ENCODE measurements at regions not wholly inside any gene's neighbourhood (a gene's known extent, or its start where the extent isn't known, plus 50 kb on each side); places are given as distances from the start of the nearest gene placed in this dataset.

- intact Hi-C loops (cut with DNase I) = no loop called here
- DNase-seq = no peak
These were observed 261.2 kb upstream of the ANKRD50 start for GRCh38 chr4:124973716-124974115.

GRCh38 chr4:124970011-124970410 lies 257.5 kb upstream of the ANKRD50 start:
- 89 to 92% methylated on average over 2 of the region's 2 CpGs for WGBS, 2 donors
- DNase-seq = no peak
- Histone ChIP-seq H3K9me3 (no peaks in the 10 kb centered on the region), H3K27me3 (no peaks in the 10 kb centered on the region), H3K4me3 (no peak overlapping the region), H3K36me3 (no peaks in the 10 kb centered on the region), H3K4me1 (no peaks in the 10 kb centered on the region), H3K27ac (no peak overlapping the region)
- intact Hi-C loops (cut with DNase I) = no loop called here
- TF ChIP-seq CTCF (IDR thresholded peaks at IDR 0.05) (no peak), POLR2A (IDR thresholded peaks at IDR 0.05) (no peak)

More at GRCh38 chr4:124973716-124974115, 261.2 kb upstream of the ANKRD50 start:
- Histone ChIP-seq H3K9me3 (no peaks in the 10 kb centered on the region), H3K27ac (no peak overlapping the region), H3K4me3 (no peak overlapping the region), H3K27me3 (no peaks in the 10 kb centered on the region), H3K4me1 (no peaks in the 10 kb centered on the region), H3K36me3 (no peaks in the 10 kb centered on the region)
- TF ChIP-seq CTCF (IDR thresholded peaks at IDR 0.05) (no peak), POLR2A (IDR thresholded peaks at IDR 0.05) (no peak)
- WGBS, 2 donors = 85 to 96% methylated on average over 1 of the region's 1 CpG

DNA sequence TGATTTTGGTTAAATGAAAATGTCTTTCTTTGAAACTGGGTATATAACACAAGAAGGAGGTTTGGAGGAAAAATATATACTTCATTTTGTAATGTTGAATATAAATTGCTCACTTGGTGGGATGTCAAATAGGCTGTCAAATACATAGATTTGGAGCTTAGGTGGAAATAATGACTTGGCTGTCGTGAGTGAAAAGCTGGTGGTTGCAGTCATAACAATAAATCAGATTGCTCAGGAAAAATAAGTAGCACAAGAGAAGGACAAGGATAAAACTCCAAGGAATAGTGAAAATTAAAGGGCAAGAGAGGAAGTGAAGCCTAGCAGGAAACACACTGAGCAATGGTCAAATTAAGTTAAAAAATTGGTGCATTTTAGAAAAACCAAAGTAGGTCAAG lies 253.0 kb upstream of the ANKRD50 start:
- WGBS, 2 donors = 80 to 88% methylated on average over 1 of the region's 1 CpG
- Histone ChIP-seq H3K27me3 (no peaks in the 10 kb centered on the region), H3K4me1 (no peaks in the 10 kb centered on the region), H3K27ac (no peak overlapping the region), H3K4me3 (no peak overlapping the region), H3K36me3 (no peaks in the 10 kb centered on the region), H3K9me3 (peaks cover 0 to 15% (median 7%) of the 10 kb centered on the region in 3 donors)
- DNase-seq = no peak
- no peak for TF ChIP-seq CTCF (IDR thresholded peaks at IDR 0.05)
- no peak for TF ChIP-seq POLR2A (IDR thresholded peaks at IDR 0.05)
- intact Hi-C loops (cut with DNase I) = no loop called here

DNA sequence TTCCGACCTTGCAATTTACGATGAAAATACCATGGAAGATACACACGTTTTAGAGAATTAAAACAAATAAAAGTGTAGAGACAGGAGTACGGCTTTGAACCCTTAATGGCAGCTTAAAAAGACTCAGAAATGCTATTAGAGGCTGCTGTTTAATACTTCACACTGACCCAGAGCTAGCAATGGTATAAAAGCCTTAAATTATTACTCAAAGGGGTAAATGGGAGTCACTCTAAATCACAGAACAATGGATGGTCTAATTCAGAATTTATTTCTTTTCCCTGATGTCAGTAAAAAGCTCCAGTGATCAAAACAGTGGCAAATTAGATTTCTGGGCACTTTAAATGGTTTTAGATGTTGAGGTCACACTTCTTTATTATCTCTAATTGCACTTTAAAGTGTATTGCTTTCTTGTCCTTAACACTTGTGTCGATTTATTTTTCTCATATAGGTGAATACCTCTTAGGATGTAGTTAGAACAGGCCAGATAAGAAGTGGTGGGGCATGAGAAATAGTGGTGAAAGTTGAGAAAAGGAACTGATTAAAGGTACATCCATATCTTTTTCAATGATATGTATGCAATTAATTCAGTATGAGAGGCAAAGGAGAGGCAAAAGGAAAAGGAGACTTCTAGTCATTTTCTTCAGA lies 252.4 kb upstream of the ANKRD50 start:
- 75 to 76% methylated on average over 5 of the region's 5 CpGs for WGBS, 2 donors
- Histone ChIP-seq H3K4me1 (no peaks in the 10 kb centered on the region), H3K4me3 (no peak overlapping the region), H3K9me3 (peaks cover 0 to 15% (median 7%) of the 10 kb centered on the region in 3 donors), H3K27ac (no peak overlapping the region), H3K27me3 (no peaks in the 10 kb centered on the region), H3K36me3 (no peaks in the 10 kb centered on the region)
- DNase-seq = no peak
- TF ChIP-seq CTCF (IDR thresholded peaks at IDR 0.05) = no peak
- no peak for TF ChIP-seq POLR2A (IDR thresholded peaks at IDR 0.05)
- intact Hi-C loops (cut with DNase I) = no loop called here

DNA sequence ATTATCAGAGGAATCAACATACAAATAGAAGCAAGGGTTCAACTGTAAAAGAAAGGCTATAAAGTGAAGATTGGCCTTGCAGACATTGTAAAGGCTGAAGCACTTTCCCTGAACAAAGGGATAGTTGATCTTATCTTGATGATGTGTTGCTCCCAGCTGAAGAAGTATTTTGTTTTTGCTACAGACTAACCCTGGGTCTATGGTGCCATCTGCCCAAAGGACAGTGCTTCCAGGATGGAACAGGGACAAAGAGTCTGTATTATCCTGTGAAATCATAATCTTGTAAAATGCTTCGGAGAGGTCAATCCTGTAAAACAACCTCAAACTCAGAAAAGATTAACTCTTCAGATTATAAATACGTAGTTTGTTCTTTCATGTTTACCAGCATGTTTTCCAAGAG lies 251.7 kb upstream of the ANKRD50 start:
- DNase-seq = no peak
- no peaks in the 10 kb centered on the region for H3K36me3 ChIP-seq
- 88 to 91% methylated on average over 2 of the region's 2 CpGs for WGBS, 2 donors
- H3K4me1 ChIP-seq = no peaks in the 10 kb centered on the region
- intact Hi-C loops (cut with DNase I) = no loop called here
- no peak for TF ChIP-seq POLR2A (IDR thresholded peaks at IDR 0.05)
- no peak for TF ChIP-seq CTCF (IDR thresholded peaks at IDR 0.05)
- H3K4me3 ChIP-seq = no peak overlapping the region
- no peak overlapping the region for H3K27ac ChIP-seq
- H3K9me3 ChIP-seq = peaks cover 0 to 15% (median 7%) of the 10 kb centered on the region in 3 donors
- H3K27me3 ChIP-seq = no peaks in the 10 kb centered on the region

Data from esophagus squamous epithelium (tissue), 5 donors.